ENCODE measurements at regions not wholly inside any gene's neighbourhood (a gene's known extent, or its start where the extent isn't known, plus 50 kb on each side); places are given as distances from the start of the nearest gene placed in this dataset.

DNA sequence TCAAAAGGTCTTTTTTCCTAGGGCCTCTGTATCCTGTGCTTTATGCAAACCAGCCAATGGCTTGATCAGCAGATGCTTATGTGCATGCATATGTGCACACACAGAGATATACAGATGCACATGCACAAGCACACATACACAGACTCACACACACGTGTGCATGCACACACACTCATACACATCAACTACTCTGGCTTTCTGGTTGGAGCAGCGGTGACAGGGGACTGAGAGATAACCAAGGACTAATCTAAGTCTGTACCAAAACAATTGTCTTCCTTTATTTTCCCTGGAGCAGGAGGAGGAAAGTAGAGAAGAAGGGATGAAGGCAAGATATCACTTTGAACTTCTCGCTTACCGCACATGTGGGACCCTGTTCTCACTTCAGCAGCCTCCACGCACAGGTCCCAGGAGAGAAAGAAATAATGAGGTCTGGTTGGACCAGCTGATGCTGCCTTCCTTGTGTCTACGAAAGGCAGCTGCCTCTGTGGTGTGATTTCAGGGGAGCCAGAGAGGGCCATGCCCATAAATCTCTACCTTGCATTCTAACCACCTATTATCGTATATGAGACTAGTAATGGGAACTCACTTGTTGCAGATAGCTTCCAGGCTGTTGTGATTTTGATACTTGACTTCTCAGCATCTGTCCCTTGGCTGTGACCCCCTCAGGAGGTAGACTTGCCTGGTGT is 338.0 kb downstream of the EN1 start:
- DNase-seq (ENCODE audit: low read depth) = no peak

DNA sequence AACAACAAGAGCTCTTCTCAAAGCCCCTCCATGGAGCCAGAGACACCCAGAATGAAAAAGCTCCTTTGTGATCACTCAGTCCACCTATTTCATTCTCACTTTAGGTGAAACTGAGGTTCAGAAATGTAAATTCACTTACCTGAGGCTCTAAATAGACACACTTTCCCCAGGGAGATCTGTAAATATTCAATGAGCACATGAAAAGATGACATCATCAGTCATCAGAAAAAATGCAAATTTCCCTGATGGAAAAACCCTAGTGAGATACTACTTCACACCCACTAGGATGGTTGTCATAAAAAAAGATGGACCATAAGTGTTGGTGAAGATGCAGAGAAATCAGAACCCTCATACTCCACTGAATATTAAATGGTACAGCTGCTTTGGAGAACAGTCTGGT is 339.2 kb downstream of the EN1 start:
- no peak for DNase-seq (ENCODE audit: low read depth)

DNA sequence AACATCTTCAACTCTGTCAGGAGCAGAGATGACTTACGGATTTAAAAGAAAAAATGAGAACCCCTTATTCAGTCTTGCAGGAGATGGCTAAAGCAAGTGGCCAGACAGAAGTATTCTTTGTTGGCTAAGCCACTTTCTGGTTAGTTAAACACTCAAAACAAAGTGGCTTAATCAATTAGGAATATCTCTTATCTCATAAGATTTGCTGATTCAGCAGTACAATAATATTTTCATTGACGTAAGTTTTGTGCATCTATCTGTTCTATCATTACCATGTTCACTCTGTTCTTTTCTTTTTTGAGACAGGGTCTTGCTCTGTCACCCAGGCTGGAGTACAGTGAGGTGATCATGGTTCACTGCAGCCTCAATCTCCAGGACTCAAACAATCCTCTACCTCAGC is 342.0 kb downstream of the EN1 start:
- DNase-seq (ENCODE audit: low read depth) = no peak

DNA sequence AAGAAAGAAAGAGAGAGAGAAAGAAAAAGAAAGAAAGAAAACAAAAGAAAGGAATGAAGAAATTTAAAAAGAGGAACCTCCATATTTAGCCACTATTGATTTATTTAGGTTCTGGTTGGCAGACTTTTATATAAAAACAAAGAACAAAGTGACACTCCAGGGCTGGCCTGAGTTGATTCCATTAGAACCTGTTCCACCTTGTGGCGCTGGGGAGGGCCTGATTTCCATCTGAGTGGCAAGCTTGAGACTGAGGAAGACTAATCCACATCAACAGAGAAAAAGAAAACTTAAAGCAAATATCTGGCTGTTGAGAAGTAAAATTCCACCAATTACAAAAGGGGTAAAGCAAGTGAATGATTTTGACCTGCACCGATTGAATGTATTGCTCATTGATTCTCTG is 345.3 kb downstream of the EN1 start:
- no peak for DNase-seq (ENCODE audit: low read depth)

DNA sequence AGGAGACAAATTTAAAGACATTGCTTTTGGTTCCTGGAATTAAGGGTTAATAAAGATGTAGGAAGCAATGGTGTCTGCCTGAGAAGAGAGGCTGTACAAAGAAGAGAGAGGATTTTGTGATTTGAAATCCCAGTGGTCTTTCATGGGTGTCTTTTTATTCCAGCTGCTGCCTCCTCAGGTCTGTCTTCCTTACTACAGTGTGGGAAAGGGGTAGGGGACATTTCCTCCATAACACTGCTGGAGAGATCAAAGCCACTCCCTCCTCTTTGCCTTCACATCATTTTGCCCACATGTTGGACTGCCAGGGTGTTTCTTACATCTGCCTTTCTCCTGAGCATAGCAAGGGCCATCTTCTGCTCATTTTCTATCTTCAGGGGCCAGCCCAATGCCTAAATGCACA is 348.5 kb downstream of the EN1 start:
- DNase-seq (ENCODE audit: low read depth) = no peak

DNA sequence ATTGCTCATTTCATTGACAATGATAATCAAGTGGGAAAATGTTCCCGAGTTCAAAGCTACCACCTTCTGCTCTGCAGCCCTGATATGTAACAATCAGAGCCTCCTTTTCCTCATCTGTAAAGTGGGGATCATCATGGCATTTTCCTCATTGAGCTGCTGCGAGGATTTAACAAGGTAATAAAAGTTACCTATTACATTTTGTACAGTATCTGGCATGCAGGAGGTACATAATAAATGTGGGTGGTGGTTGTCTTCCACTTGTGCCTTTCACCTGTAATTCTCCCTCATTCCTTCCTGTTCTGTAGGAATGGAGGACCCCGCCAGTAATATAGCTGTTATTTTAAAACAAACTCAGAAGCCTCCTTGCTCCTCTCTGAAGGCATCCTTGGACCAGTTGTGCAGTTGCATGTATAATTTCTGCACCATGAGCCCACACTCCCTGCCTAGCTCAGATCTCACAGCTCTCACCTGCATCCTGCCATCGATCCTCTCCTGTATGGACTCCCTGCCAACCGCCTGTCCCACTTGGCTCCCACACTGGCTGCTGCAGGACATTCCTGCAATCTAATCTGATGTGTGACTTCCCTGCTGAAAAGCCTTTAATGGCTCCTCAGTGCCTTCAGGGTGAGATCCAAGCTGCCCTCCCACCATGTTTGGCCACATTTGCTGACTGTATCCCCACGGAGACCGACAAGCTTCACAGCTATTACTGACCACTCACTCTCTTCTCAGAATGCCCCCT is 350.4 kb downstream of the EN1 start:
- DNase-seq (ENCODE audit: low read depth) = no peak

DNA sequence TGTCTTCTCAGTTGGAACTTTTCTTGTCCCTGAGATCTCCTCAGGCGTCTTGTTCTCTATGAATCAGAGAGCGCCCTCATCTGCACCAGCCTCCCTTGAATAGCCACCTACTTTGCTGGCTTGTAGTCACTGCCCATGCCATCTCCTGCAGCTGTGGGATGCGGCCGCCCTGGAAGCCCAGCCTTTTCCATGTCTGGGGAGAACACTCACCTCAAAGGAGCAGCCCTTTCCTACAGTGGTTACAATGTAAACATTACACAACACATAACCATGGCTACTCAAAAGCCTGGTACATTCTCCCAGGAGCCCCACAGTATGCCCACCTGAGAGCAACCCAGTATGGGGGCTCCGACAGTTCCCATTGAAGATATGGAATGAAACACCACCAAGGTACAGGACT is 351.0 kb downstream of the EN1 start:
- no peak for DNase-seq (ENCODE audit: low read depth)

DNA sequence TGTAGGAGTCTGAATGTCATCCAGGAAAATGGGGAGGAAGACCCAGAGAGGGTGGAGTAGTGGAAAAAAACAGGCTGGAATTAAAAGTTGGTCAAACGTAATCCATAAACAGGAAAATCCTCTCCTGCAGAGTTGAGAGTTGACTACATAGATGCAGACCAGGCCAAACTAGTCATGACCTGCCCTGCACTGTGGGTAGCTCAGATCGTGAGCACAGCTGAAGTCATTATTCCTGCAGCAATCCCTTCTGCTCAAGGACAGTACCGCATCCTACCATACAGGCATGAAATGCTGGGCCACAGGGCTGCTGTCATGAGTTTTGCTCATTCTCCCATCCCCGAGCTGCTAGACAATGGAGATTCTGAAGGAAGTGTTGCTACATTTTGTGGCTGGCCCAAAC is 352.2 kb downstream of the EN1 start:
- DNase-seq (ENCODE audit: low read depth) = no peak

DNA sequence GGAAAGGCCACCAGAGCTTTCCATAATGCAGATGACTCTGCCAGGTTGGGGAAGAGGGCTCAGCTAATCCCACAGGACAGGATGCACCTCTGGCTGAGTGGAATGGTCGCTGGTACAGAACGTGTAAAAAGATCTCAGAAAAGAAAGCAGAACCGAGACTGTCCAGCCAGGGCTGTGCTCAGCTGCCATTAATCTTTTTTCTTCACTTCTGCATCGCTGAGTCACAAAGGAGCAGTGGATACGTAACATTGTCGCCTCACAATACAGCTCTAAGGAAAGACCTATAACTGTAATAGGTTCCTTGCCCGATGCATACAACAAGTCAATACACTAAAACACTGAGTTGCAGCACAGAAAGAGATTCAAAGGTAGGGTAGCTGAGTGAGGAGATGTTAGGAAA is 354.2 kb downstream of the EN1 start:
- no peak for DNase-seq (ENCODE audit: low read depth)

DNA sequence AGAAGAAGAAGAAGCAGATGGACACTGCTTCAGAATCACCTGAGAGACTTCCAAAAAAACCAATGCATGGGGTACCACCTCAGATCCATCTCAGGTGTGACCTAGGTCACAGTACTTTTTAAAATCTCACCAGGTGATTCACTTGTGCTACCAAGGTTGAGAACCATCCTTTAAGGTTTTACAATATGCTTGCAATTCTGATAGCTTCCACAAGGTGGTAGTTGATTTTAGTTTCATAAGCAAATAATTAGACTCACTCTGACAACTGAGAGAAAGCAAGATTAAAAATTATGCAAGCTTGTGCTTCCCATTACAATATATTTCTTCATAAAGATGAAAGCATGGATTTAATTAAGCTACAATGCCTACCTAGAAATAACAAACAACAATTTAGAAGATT is 355.1 kb downstream of the EN1 start:
- no peak for DNase-seq (ENCODE audit: low read depth)

DNA sequence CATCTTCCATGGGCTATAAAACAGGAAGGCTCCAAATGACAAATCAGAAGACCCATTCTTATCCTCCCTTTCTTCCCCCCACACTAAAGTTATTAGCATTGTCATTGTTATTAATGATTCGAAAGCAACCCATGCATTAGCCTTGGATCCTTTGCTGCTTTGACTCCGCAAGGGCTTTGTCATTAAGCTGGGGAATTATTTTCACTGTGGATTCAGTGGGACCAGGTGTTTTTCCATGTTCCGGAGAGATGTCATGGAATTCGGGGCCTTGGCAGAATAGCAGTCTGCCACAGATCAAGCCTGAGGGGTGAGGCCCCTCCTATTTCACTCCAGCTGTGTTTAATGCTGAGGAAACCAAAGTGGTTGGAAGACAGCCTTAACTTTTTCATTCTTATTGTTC is 357.1 kb downstream of the EN1 start:
- DNase-seq (ENCODE audit: low read depth) = no peak

DNA sequence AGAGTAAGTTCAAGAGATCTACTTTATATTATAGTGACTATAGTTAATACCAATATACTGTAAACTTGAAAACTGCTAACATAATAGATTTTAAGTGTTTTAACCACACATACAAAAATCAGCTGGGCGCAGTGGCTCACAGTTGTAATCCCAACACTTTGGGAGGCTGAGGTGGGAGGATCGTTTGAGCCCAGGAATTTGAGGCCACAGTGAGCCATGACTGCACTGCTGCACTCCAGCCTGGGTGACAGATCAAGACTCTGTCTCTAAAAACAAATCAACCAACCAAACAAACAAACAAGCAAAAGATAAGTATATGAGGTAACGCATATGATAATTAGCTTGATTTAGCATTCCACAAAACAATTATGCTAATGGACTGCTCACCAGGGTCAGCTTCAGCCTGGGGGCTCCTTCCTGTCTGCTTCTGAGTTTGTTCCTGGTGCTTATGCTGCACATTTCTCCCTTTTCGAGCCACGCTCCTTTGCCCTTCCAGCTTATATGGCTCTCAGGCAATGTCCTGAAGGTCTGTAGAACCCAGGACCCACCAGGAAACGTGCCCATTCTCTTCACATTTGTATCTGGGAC is 357.6 kb downstream of the EN1 start:
- DNase-seq (ENCODE audit: low read depth) = no peak

DNA sequence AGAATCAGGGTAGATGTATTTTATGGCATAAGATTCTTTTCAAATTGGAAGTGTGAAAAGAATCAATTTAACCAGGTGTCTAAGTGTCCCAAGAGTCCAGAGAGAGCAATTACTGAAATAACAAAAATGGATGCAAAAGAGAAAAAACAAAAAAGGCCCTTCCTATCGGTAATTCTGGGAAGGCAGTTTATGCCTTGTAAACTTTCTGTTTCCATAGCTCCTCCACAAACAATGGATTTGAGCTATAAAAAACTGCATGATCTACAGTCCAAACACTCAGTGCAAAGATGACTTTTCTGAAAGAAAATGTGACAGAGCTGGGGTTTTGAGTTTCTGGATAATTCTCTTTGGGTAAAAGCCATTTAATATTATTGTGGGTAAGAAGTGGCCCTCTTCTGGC is 366.1 kb downstream of the EN1 start:
- DNase-seq (ENCODE audit: low read depth) = no peak

DNA sequence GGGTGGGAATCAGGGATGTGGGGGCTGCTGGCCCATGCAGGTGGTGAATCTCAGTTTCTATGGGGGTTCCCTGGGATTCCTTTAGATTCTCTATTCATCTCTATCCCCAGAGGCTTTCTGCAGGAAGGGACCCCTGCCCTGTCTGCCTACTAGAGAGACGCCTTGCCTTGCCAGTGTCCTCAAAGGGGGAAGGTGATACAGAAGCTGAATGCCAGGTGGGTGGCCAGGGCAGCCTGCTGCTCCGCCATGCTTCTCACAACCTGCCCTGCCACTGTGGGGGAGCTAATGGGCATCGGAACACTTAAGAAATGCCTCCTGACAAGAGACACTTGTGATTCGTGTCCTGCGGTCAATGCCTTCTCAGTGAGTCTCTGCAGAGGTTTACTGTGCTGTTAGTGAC is 368.4 kb downstream of the EN1 start:
- DNase-seq (ENCODE audit: low read depth) = no peak

DNA sequence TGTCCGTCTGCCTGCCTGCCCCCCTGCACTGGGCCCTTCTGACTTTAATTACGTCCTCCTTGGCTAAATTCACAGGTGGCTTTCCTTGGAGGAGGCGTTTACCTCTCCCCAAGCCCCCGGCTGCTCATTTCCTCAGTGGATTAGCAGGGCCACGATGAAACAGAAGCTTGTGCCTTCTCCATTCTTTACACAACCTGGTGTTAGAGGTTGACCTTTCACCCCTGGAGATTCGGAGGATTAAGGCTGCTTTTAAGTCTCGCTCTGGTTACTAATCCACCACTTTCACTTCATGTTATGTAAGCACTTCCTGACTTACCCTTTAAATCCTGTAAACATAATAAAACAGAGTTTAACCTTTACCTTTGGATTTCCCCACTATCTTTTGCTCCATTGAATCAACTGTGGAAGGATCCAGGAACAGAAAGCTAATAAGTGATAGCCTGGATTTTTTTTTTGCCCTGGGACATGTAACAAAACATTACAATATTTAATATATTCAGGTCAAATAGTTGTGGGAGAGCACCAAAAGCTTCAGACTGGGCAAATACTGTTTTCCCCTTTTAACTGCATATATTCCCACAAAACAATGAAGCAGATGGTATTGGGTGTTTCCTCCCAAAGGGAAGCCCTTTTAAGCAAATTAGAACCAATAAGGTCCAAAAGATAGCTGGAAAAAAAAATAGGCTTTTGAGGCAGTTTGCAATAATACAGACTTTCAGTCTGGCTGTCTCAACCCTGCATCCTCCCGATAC is 370.2 kb downstream of the EN1 start:
- no peak for DNase-seq (ENCODE audit: low read depth)

DNA sequence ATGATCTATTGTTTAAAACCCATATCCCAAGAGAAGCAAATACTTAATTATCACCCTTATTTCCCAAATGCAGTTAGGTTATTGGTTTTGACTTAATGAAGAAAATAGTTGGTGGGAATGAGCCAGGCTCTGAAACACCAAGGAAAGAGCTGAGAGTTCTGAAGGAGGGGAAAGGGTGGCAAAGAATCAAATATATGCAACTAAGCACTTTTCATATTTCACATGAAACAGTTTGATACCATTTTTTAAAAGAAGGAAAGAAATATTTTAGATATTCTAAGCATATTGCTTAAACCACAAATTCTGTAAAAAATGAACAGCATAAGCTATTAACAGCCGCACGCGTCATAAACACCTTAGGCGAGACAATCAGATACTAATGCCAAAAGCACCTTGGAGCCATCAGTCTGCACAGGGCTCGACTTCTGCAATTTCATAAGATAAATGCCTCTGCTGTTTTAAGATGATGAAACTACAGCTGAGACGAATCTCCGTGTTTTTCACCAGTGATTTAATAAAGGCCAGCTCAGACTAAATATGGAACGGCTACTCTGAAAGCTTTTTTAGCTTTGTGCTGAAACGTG is 371.7 kb downstream of the EN1 start:
- DNase-seq (ENCODE audit: low read depth) = no peak

DNA sequence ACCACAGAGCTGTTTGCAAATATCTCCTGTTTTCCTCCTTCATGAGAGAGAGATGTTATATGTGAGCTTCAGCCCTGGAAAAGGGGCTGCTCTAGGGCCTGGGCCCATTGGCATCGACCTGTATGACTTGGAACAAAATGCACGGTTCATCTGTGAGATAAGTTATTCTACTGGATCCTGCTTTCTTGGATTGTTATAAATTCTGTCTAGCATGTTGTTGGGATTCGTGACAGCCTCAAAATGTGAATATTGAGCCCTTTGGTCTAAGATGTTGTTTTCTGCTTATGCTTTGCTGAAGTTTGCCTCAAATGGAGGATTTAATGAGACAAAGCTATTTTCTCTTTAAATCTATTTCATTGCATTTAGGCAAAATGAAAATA is 372.9 kb downstream of the EN1 start:
- no peak for DNase-seq (ENCODE audit: low read depth)

DNA sequence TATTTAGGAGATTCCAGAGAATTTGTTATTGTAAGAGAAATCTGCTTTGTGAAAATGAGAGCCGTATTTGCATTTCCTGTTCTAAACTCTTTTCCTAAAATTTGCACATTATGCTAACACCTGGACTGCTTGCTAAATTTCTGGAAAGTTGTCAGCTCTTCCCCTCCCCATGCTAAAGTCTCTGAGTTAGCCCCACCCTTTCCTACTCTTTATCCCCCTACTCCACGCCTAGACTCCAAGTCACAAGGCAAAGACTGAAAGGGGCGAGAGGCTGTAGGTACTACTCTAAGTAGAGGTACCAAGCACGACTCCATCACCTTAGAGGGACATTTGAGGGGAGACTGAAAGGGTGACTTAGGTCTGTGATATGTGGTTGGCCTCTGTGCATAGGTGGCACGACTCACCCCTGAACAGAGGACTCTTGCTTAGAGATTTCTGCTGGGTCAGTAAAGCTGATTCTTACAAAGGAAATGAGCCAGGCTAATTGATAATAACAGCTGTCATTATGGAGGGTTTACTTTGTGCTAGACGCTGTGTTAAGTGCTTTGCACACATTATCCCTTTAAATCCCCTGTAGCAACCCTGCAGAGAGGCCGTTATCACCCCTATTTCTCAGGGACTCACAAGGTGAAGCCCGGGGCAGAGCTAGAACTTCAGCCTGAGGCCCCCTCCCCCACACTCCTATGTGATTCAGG is 373.5 kb downstream of the EN1 start:
- no peak for DNase-seq (ENCODE audit: low read depth)

DNA sequence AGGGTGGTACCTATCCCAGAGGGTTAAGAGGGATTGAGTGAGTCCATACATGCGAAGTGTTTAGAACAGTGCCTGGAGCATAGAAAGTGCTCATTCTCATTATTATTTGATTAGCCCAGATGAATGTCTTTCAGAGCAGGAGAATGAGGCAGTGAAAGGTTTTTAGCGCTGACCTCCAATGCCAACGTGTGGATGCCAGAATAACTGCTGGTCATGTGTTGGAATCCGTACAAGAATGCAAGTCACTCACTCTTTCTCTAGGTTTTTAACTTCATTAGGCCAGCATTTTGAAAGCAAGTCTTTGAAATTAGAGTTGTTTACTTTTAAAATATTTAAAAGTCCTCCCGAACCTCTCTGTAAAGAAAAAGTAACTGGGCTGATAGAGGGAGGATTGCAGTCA is 374.2 kb downstream of the EN1 start:
- no peak for DNase-seq (ENCODE audit: low read depth)

DNA sequence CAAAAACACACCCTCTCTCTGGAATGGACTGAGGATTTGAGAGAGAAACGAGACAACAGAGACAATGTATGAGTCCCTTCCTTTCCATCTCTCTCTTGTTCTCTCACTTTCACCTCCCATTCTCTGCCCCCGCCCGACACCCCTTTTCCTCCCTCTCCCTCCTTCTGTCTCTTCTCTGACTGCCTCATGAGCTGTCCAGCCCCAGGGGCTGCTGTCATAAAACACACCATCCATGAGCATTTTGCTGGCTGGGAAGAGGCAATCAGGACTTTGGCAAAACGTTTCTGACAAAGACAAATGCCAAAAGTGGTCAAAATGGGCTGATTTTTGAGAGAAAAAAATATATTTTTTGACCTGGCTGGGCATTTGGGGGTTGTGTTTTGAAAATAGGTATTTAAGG is 377.2 kb downstream of the EN1 start:
- DNase-seq (ENCODE audit: low read depth) = no peak

DNA sequence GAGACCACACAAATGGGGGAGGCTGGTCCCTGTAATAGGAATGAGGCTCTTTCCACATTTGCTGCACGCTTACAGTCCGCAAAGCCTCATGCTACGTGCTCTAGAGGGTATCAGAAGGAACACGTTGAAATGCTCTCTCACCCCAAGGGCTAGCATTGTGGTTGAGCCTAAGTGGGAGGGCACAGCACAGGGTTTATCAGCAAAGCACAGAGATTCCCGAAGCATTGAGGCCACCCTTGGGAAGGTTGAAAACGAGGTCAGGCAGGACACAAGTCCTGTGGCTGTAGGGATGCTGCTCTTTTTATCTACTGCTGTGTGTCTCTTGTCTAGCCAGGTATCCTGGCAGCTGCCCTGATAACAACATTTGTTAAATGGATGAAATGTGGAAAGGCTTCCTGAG is 378.3 kb downstream of the EN1 start:
- no peak for DNase-seq (ENCODE audit: low read depth)
